GM12878 (cell line): ENCODE measurements at regions not wholly inside any gene's neighbourhood (a gene's known extent, or its start where the extent isn't known, plus 50 kb on each side); places are given as distances from the start of the nearest gene placed in this dataset.

Source experiments
- ATAC-seq: fragments of 200-7000 bp; cut with Tn5 transposase; 3 replicates; pipeline ENCODE4 v1.9.1; 2020; ENCODE audit warnings: mild to moderate bottlenecking, moderate library complexity
- BruUV-seq: library from RNA; stranded (reverse); fragments of 400-500 nt; replicated peaks from 2 replicates; lab custom pipeline; 2021; lab: Mats Ljungman, UMichigan
- CTCF ChIA-PET: fragments of 300-600 bp; sonication (Branson Sonifier 250); formaldehyde crosslinking; extraction: SDS; loops from one replicate; lab custom pipeline; 2021; ENCODE audit warnings: inconsistent platforms; lab: Yijun Ruan, JAX
- POLR2A ChIA-PET: fragments of 350-600 bp; formaldehyde crosslinking; extraction: SDS; loops from one replicate; lab custom pipeline; 2021; ENCODE audit warnings: inconsistent platforms; lab: Charles Lee
- RAD21 ChIA-PET: fragments of 300-600 bp; sonication (Branson Sonifier 250); formaldehyde crosslinking; loops from one replicate; lab custom pipeline; 2023; ENCODE audit warnings: antibody characterized with exemption; ENCODE audit not compliant: unreplicated experiment; lab: Charles Lee
- SMC1A ChIA-PET: fragments of 300-600 bp; sonication (Branson Sonifier 250); formaldehyde crosslinking; loops from one replicate; lab custom pipeline; 2023; ENCODE audit not compliant: unreplicated experiment, uncharacterized antibody; lab: Charles Lee
- DNase-seq: peaks from one replicate; pipeline ENCODE4 v3.0.0-alpha.2; 2011; ENCODE audit warnings: low read depth, low spot score
- FAIRE-seq: peaks from 3 replicates; lab custom pipeline; 2011; peaks lifted over from hg19 to GRCh38; lab: Jason Lieb, UNC
- H2AFZ ChIP-seq: 2 replicates; pipeline ENCODE4 v1.6.0; 2011; ENCODE audit warnings: low read depth, low read length, control low read depth; ENCODE audit not compliant: control insufficient read depth
- H3K27ac ChIP-seq: 2 replicates; pipeline ENCODE4 v1.5.1; 2011; ENCODE audit warnings: control low read depth; ENCODE audit not compliant: control insufficient read depth, insufficient read depth
- H3K27me3 ChIP-seq, 2 experiments: replicated peaks in 1 of 2; 2 replicates each; pipeline versions ENCODE4 v1.6.0 to v1.6.1; 2011; ENCODE audit warnings: low read length in 1 of 2; ENCODE audit not compliant: control insufficient read depth in 2 of 2, insufficient read depth in 2 of 2
- H3K36me3 ChIP-seq, 2 experiments: 2 replicates each; pipeline ENCODE4 v1.5.1; 2011; ENCODE audit warnings: low read length in 1 of 2; ENCODE audit not compliant: control insufficient read depth in 2 of 2, insufficient read depth in 2 of 2
- H3K4me1 ChIP-seq: 2 replicates; pipeline ENCODE4 v1.6.1; 2011; ENCODE audit warnings: mild to moderate bottlenecking, low read length, moderate library complexity, mixed read lengths; ENCODE audit not compliant: control insufficient read depth, insufficient read depth
- H3K4me2 ChIP-seq: 2 replicates; pipeline ENCODE4 v1.6.0; 2011; ENCODE audit warnings: control low read depth; ENCODE audit not compliant: control insufficient read depth, insufficient read depth
- H3K4me3 ChIP-seq: fragments of 200-600 bp; sonication (generic); 2 replicates; pipeline ENCODE4 v1.5.1; 2016
- H3K79me2 ChIP-seq: 2 replicates; pipeline ENCODE4 v1.6.0; 2011; ENCODE audit warnings: low read length; ENCODE audit not compliant: control insufficient read depth, insufficient read depth
- H3K9ac ChIP-seq: 2 replicates; pipeline ENCODE4 v1.8.0; 2011; ENCODE audit warnings: low read length, control low read depth, mixed read lengths; ENCODE audit not compliant: control insufficient read depth, insufficient read depth
- H3K9me3 ChIP-seq: replicated peaks from 3 replicates; pipeline ENCODE4 v1.5.1; 2011; ENCODE audit warnings: mild to moderate bottlenecking, low read length; ENCODE audit not compliant: control insufficient read depth, insufficient read depth
- H4K20me1 ChIP-seq: 2 replicates; pipeline ENCODE4 v1.6.0; 2011; ENCODE audit not compliant: control insufficient read depth, insufficient read depth
- BACH1 ChIP-seq: fragments of 450-650 bp; IDR thresholded peaks from 2 replicates; pipeline ENCODE4 v1.6.1; 2017; ENCODE audit warnings: mild to moderate bottlenecking, borderline replicate concordance
- BRCA1 ChIP-seq: IDR thresholded peaks from 2 replicates; pipeline ENCODE4 v1.6.1; 2011; ENCODE audit warnings: low read depth, low read length, improper control_type of control experiment
- HDGF ChIP-seq: fragments of 450-650 bp; IDR thresholded peaks from 2 replicates; pipeline ENCODE4 v1.6.1; 2016; ENCODE audit warnings: antibody characterized with exemption
- MYB ChIP-seq: fragments of 150-350 bp; IDR thresholded peaks from 2 replicates; pipeline ENCODE4 v1.6.1; 2014; ENCODE audit warnings: mild to moderate bottlenecking, low read depth, low read length, borderline replicate concordance
- RAD51 ChIP-seq: fragments of 450-650 bp; IDR thresholded peaks from 2 replicates; pipeline ENCODE4 v1.6.1; 2016; ENCODE audit warnings: moderate library complexity, mild to moderate bottlenecking, inconsistent platforms
- SIX5 ChIP-seq: IDR thresholded peaks from 2 replicates; pipeline ENCODE4 v1.6.1; 2011; ENCODE audit warnings: mild to moderate bottlenecking, low read depth, low read length, moderate library complexity; ENCODE audit not compliant: severe bottlenecking
- SMARCA5 ChIP-seq: fragments of 450-650 bp; IDR thresholded peaks from 2 replicates; pipeline ENCODE4 v1.6.1; 2017; ENCODE audit warnings: mild to moderate bottlenecking
- SREBF1 ChIP-seq: IDR thresholded peaks from 2 replicates; pipeline ENCODE4 v1.6.1; 2012; ENCODE audit warnings: mild to moderate bottlenecking, low read length
- STAT3 ChIP-seq: IDR thresholded peaks from 2 replicates; pipeline ENCODE4 v1.6.1; 2011; ENCODE audit warnings: low read depth, low read length, improper control_type of control experiment
- TBL1XR1 ChIP-seq: IDR thresholded peaks from 2 replicates; pipeline ENCODE4 v1.6.1; 2012; ENCODE audit warnings: low read depth, low read length, improper control_type of control experiment
- in situ Hi-C: fragments of 300-500 bp; cut with MboI; formaldehyde crosslinking; loops from 9 replicates; pipeline ENCODE4 v1.14.3; 2018; ENCODE audit warnings: mixed read lengths
- intact Hi-C: fragments of 100-400 bp; cut with micrococcal nuclease; formaldehyde crosslinking; loops from one replicate; pipeline ENCODE4 v1.14.2; 2022; ENCODE audit not compliant: unreplicated experiment
- TF ChIP-seq, protein P1 (sequence below): fragments of 450-650 bp; IDR thresholded peaks from 2 replicates; pipeline ENCODE4 v1.6.1; 2016; ENCODE audit warnings: mild to moderate bottlenecking, moderate library complexity, borderline replicate concordance

DNA sequence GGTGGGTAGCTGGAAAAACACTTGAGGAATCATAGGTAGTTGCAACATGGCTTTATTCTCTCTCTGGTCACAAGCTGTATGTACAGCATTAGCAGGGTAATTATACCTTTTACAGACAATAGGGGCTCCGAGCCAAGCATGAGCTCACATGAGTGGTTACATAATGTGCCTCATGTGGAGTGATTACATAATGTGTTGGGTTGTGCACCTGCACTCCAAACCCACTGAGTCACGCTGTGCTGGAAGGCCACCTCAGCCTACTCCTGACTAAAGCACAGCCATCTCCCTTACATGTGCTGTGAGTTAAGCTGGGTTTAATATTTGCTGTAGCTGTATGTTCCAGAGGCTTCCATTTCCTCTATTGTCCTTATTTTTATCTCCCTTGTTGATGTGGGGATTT is 348.7 kb upstream of the SEMA3C start (continued):
- TF ChIP-seq, protein P1, sequence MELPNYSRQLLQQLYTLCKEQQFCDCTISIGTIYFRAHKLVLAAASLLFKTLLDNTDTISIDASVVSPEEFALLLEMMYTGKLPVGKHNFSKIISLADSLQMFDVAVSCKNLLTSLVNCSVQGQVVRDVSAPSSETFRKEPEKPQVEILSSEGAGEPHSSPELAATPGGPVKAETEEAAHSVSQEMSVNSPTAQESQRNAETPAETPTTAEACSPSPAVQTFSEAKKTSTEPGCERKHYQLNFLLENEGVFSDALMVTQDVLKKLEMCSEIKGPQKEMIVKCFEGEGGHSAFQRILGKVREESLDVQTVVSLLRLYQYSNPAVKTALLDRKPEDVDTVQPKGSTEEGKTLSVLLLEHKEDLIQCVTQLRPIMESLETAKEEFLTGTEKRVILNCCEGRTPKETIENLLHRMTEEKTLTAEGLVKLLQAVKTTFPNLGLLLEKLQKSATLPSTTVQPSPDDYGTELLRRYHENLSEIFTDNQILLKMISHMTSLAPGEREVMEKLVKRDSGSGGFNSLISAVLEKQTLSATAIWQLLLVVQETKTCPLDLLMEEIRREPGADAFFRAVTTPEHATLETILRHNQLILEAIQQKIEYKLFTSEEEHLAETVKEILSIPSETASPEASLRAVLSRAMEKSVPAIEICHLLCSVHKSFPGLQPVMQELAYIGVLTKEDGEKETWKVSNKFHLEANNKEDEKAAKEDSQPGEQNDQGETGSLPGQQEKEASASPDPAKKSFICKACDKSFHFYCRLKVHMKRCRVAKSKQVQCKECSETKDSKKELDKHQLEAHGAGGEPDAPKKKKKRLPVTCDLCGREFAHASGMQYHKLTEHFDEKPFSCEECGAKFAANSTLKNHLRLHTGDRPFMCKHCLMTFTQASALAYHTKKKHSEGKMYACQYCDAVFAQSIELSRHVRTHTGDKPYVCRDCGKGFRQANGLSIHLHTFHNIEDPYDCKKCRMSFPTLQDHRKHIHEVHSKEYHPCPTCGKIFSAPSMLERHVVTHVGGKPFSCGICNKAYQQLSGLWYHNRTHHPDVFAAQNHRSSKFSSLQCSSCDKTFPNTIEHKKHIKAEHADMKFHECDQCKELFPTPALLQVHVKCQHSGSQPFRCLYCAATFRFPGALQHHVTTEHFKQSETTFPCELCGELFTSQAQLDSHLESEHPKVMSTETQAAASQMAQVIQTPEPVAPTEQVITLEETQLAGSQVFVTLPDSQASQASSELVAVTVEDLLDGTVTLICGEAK, result no peak
- TF ChIP-seq STAT3 (no peak), SMARCA5 (no peak), HDGF (no peak), SREBF1 (no peak), BRCA1 (no peak), MYB (no peak)

DNA sequence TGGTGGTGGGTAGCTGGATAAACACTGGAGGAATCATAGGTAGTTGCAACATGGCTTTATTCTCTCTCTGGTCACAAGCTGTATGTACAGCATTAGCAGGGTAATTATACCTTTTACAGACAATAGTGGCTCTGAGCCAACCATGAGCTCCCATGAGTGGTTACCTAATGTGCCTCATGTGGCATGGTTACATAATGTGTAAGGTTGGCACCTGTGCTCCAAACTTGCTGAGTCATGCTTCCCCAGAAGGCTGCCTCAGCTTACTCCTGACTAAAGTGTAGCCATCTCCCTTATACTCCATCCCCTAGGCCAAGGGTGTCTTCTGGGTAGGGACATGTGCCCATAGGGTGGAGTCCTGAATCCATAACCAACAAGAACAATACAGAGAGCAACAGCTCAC is 345.3 kb upstream of the SEMA3C start:
- TF ChIP-seq TBL1XR1 (no peak), SIX5 (no peak), BACH1 (0 out of 2 replicates have a peak, but pooled peaks have one; percentile 26), RAD51 (no peak)
- TF ChIP-seq, all 136 proteins: peak for 1
- H3K4me3 ChIP-seq, result no peak overlapping the region
- no peaks in the 10 kb centered on the region for H3K79me2 ChIP-seq
- no peak overlapping the region for H3K9ac ChIP-seq
- no peak for FAIRE-seq
- H3K9me3 ChIP-seq, result no peaks in the 10 kb centered on the region
- no peak for ATAC-seq
- no TSS peak for BruUV-seq
- no peak overlapping the region for H3K4me2 ChIP-seq
- in situ Hi-C loops (no loop called here), intact Hi-C loops (no loop called here)
- no peaks in the 10 kb centered on the region for H4K20me1 ChIP-seq
- H3K27ac ChIP-seq, result no peak overlapping the region
- no peaks in the 10 kb centered on the region for H3K36me3 ChIP-seq
- POLR2A ChIA-PET, result no interaction called here
- no peaks in the 10 kb centered on the region for H3K4me1 ChIP-seq
- SMC1A ChIA-PET, result no interaction called here
- DNase-seq, result no peak
- no peaks in the 10 kb centered on the region for H3K27me3 ChIP-seq
- H2AFZ ChIP-seq, result no peak overlapping the region
- CTCF ChIA-PET, result no interaction called here
- RAD21 ChIA-PET, result no interaction called here
